ENCODE measurements at regions not wholly inside any gene's neighbourhood (a gene's known extent, or its start where the extent isn't known, plus 50 kb on each side); places are given as distances from the start of the nearest gene placed in this dataset.

DNA sequence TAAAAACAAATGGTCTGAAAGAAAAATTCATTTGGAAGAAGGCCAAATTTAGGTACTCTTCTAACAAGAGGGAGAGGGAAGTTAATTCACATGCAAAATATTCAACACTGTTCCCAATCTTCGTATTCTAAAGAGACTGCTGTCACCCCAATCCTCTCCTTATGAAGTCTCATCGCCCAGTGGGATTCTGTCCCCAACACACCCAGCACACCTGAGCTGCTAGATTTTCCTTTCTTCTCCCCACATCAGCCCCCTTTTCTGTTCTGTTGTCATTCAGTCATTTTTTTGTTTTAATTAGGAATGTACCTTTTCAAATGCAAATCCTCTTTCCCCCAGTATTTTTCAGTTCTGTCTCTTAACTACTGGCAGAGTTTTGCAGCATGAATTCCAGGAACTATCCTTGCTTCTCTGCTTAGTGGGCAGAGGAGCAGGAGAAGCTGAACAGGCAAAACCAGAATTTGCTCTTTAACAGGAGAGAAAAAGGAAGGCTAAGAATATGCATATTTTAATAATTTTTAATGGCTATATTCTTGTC is 366.9 kb downstream of the MAN2A1 start:
- intact Hi-C loops (cut with micrococcal nuclease) = no loop called here
- DNase-seq = no peak
- ATAC-seq = no peak

GRCh38 chr5:110058175-110058574 is 368.4 kb downstream of the MAN2A1 start:
- H3K9me3 ChIP-seq (ENCODE audit: control insufficient read depth, insufficient read depth, low read length) = no peaks in the 10 kb centered on the region
- intact Hi-C loops (cut with micrococcal nuclease) = no loop called here
- H3K4me1 Mint-ChIP-seq = peaks cover 14 to 15% of the 10 kb centered on the region in 2 donors
- peaks cover 3% of the 10 kb centered on the region for H3K4me1 ChIP-seq (ENCODE audit: control insufficient read depth, insufficient read depth, low read length)
- ATAC-seq = no peak
- H3K27ac Mint-ChIP-seq = no peak overlapping the region
- no peaks in the 10 kb centered on the region for H3K27me3 ChIP-seq (ENCODE audit: control insufficient read depth, insufficient read depth, low read length)
- no peak for DNase-seq
- WGBS (ENCODE audit: insufficient coverage) = 96% methylated on average over 3 of the region's 4 CpGs
- H3K9me3 Mint-ChIP-seq = no peaks in the 10 kb centered on the region
- H3K27me3 Mint-ChIP-seq (ENCODE audit: low read depth in 2 of 2) = no peaks in the 10 kb centered on the region
- no peaks in the 10 kb centered on the region for H3K36me3 ChIP-seq (ENCODE audit: control insufficient read depth, insufficient read depth, low read length)
- no peak overlapping the region for H3K4me3 Mint-ChIP-seq
- no peak overlapping the region for H3K4me3 ChIP-seq (ENCODE audit: low read length)
- no peak overlapping the region for H3K27ac ChIP-seq (ENCODE audit: low read length)
- TF ChIP-seq, protein P1, sequence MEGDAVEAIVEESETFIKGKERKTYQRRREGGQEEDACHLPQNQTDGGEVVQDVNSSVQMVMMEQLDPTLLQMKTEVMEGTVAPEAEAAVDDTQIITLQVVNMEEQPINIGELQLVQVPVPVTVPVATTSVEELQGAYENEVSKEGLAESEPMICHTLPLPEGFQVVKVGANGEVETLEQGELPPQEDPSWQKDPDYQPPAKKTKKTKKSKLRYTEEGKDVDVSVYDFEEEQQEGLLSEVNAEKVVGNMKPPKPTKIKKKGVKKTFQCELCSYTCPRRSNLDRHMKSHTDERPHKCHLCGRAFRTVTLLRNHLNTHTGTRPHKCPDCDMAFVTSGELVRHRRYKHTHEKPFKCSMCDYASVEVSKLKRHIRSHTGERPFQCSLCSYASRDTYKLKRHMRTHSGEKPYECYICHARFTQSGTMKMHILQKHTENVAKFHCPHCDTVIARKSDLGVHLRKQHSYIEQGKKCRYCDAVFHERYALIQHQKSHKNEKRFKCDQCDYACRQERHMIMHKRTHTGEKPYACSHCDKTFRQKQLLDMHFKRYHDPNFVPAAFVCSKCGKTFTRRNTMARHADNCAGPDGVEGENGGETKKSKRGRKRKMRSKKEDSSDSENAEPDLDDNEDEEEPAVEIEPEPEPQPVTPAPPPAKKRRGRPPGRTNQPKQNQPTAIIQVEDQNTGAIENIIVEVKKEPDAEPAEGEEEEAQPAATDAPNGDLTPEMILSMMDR (IDR thresholded peaks at IDR 0.05) = no peak
- H3K36me3 Mint-ChIP-seq = no peaks in the 10 kb centered on the region

More for the DNA sequence above, 366.9 kb downstream of the MAN2A1 start:
- Histone ChIP-seq H3K27me3 (ENCODE audit: control insufficient read depth, insufficient read depth, low read length) (no peaks in the 10 kb centered on the region), H3K27ac (ENCODE audit: low read length) (no peak overlapping the region), H3K4me1 (ENCODE audit: control insufficient read depth, insufficient read depth, low read length) (peaks cover 3% of the 10 kb centered on the region), H3K9me3 (ENCODE audit: control insufficient read depth, insufficient read depth, low read length) (no peaks in the 10 kb centered on the region), H3K4me3 (ENCODE audit: low read length) (no peak overlapping the region), H3K36me3 (ENCODE audit: control insufficient read depth, insufficient read depth, low read length) (no peaks in the 10 kb centered on the region)
- 94% methylated on average over 2 of the region's 2 CpGs for WGBS (ENCODE audit: insufficient coverage)
- TF ChIP-seq, protein P1 (IDR thresholded peaks at IDR 0.05) = no peak
- no peaks in the 10 kb centered on the region for H3K27me3 Mint-ChIP-seq (ENCODE audit: low read depth in 2 of 2)
- peaks cover 14 to 15% of the 10 kb centered on the region in 2 donors for H3K4me1 Mint-ChIP-seq
- H3K27ac Mint-ChIP-seq = no peak overlapping the region
- H3K9me3 Mint-ChIP-seq = no peaks in the 10 kb centered on the region
- H3K4me3 Mint-ChIP-seq = no peak overlapping the region
- H3K36me3 Mint-ChIP-seq = no peaks in the 10 kb centered on the region

- no peaks in the 10 kb centered on the region for H3K27me3 Mint-ChIP-seq (ENCODE audit: low read depth in 2 of 2)
- ATAC-seq = no peak
- Histone ChIP-seq H3K27ac (ENCODE audit: low read length) (no peak overlapping the region), H3K36me3 (ENCODE audit: control insufficient read depth, insufficient read depth, low read length) (no peaks in the 10 kb centered on the region), H3K9me3 (ENCODE audit: control insufficient read depth, insufficient read depth, low read length) (no peaks in the 10 kb centered on the region), H3K27me3 (ENCODE audit: control insufficient read depth, insufficient read depth, low read length) (no peaks in the 10 kb centered on the region), H3K4me3 (ENCODE audit: low read length) (no peak overlapping the region), H3K4me1 (ENCODE audit: control insufficient read depth, insufficient read depth, low read length) (no peaks in the 10 kb centered on the region)
- WGBS (ENCODE audit: insufficient coverage) = no CpG with 5 or more reads among the region's 1 CpG
- H3K9me3 Mint-ChIP-seq = no peaks in the 10 kb centered on the region
- no peak for DNase-seq
- H3K4me1 Mint-ChIP-seq = no peaks in the 10 kb centered on the region
- intact Hi-C loops (cut with micrococcal nuclease) = no loop called here
- TF ChIP-seq, protein P1 (IDR thresholded peaks at IDR 0.05) = no peak
- H3K4me3 Mint-ChIP-seq = no peak overlapping the region
- H3K27ac Mint-ChIP-seq = no peak overlapping the region
- no peaks in the 10 kb centered on the region for H3K36me3 Mint-ChIP-seq
Observed at GRCh38 chr5:110062246-110062645, 372.5 kb downstream of the MAN2A1 start.

All from natural killer cell (primary cell).